ENCODE measurements at regions not wholly inside any gene's neighbourhood (a gene's known extent, or its start where the extent isn't known, plus 50 kb on each side); places are given as distances from the start of the nearest gene placed in this dataset.
A peak's percentile ranks its signal among the peaks of the same experiment; 100 is the strongest.
"Not testable (repeated sequence)": the region's sequence is repeated elsewhere in the genome, so short reads cannot be mapped to it uniquely, and the experiment has no call there.

GRCh38 chr1:185404291-185404690 is 87.2 kb upstream of the IVNS1ABP start:
- no peak for DNase-seq (ENCODE audit: low spot score)

- no peak for DNase-seq (ENCODE audit: low spot score)
These were observed 85.9 kb upstream of the IVNS1ABP start for GRCh38 chr1:185402930-185403329.

DNA sequence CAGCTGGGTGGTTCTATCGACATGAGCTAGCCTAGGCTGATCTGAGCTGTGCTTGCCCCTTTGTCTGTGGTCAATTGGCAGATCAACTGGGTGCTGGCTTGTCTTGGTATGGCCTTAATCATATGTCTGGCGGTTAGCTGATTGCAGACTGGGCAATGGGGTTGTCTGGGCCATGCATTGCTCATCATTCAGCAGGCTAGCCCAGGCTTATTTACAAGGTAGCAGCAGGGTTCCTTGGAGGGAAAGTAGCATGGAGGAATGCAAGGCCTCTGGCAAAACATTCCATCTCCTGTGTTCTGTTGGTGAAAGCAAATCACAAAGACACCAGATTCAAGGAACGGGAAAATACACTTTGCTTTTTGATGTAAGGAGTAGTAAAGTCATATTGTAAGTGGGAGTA is 84.0 kb upstream of the IVNS1ABP start:
- DNase-seq (ENCODE audit: low spot score): no peak

- DNase-seq (ENCODE audit: low spot score): no peak
These were observed 83.0 kb upstream of the IVNS1ABP start for GRCh38 chr1:185400052-185400451.

DNA sequence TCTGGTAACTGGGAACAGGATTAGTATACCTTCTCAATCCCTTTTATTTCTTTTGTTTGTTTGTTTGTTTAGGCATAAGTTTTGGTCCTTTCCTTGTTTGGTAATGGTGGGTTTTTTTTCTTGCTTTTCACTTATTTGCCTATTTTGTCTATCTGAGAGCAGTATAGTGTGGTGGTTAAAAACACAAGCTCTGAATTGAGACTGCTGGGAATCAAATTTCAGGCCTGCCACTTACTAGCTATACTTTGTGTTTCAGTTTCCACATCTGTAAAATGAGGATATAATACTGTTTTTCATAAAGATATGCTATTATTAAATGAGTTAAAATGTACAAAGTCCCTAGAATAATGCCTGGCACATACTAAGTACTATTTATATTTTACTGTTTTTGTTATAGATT is 81.6 kb upstream of the IVNS1ABP start:
- no peak for DNase-seq (ENCODE audit: low spot score)

- no peak for DNase-seq (ENCODE audit: low spot score)
These were observed 81.0 kb upstream of the IVNS1ABP start for GRCh38 chr1:185398022-185398421.

DNA sequence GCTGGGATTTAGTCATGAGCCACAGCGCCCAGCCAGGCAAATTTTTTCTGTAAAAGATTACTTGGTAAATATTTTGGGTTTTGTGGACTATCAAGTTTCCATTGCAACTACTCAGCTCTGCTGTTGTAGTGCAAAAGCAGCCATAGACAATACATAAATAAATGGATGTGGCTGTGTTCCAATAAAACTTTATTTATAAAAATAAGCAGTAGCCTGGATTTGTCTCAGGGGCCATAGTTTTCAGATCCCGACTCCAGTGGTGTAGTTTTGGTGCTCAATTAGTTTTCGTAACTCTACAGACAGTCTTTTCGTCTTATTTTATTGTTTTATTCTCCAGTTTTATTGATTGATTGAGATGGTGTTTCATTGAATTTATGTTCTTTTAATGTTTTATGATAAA is 80.1 kb upstream of the IVNS1ABP start:
- no peak for DNase-seq (ENCODE audit: low spot score)

DNA sequence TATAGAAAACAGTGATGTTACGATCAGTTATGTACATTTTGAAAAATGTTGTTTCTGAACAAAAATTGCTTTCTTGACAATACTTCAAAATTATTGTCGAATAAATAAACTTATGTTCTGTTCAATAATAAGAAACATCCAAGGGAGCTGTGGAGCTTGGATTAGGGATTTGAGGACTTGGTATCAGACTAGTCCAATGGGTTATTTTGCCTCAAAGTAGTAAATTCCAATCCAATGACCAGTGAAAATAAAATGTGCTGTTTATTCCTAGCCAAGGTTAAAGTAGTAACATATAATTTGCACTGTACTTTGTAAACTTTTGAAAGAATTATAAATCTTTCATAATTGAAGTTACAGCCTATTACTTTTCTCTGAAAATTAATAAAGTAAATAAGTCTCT is 79.1 kb upstream of the IVNS1ABP start:
- no peak for DNase-seq (ENCODE audit: low spot score)

- no peak for DNase-seq (ENCODE audit: low spot score)
These were observed 76.8 kb upstream of the IVNS1ABP start for GRCh38 chr1:185393815-185394214.

- no peak for DNase-seq (ENCODE audit: low spot score)
These were observed 76.2 kb upstream of the IVNS1ABP start for GRCh38 chr1:185393205-185393604.

- DNase-seq (ENCODE audit: low spot score): no peak
These were observed 71.8 kb upstream of the IVNS1ABP start for GRCh38 chr1:185388815-185389214.

DNA sequence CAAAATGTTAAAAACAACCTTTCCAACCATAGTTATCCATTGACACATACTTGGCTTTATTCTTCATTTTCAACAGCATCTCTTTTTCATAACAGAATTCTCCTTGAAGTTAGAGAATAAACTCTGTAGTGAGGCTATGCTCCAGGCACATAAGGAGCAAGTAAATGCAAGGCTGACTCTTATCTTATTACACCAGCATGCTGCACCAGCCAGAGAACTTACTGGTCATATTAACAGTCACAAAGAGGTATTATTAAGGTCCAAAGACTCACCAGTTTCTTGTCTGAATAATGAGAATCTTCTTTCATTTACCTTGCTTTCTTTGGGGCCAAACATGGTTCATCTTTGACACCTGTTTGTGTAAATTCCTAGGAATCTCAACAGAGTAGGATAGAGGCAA is 71.3 kb upstream of the IVNS1ABP start:
- DNase-seq (ENCODE audit: low spot score): no peak

GRCh38 chr1:185385991-185386390 is 68.9 kb upstream of the IVNS1ABP start:
- DNase-seq (ENCODE audit: low spot score): no peak

- not testable (repeated sequence) for DNase-seq (ENCODE audit: low spot score)
These were observed 66.8 kb upstream of the IVNS1ABP start for GRCh38 chr1:185383805-185384204.

- no peak for DNase-seq (ENCODE audit: low spot score)
These were observed 60.8 kb upstream of the IVNS1ABP start for GRCh38 chr1:185377831-185378230.

GRCh38 chr1:185376840-185377635 is 60.0 kb upstream of the IVNS1ABP start:
- peak; percentile 65 for DNase-seq (ENCODE audit: low spot score)

GRCh38 chr1:185376288-185376687 is 59.2 kb upstream of the IVNS1ABP start:
- DNase-seq (ENCODE audit: low spot score): no peak

DNA sequence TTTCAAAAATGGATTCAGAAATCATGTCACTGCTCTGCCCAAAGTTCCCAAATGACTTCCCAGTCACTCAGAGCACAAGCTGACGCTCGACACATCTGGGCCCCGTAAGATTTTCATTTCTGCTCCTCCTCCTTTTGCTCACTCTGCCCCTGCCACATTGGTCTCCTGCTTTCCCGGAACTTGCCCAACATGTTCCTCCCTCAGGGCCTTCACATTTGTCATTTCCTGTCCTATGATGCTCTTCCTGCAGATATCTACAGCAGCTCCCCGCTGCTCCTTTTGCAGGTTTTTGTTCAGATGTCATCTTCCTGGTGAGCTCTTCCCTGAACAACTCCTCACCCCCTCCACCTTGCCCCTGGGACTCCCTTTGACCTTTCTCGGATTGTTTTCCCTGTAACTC is 58.5 kb upstream of the IVNS1ABP start:
- DNase-seq (ENCODE audit: low spot score): no peak

DNA sequence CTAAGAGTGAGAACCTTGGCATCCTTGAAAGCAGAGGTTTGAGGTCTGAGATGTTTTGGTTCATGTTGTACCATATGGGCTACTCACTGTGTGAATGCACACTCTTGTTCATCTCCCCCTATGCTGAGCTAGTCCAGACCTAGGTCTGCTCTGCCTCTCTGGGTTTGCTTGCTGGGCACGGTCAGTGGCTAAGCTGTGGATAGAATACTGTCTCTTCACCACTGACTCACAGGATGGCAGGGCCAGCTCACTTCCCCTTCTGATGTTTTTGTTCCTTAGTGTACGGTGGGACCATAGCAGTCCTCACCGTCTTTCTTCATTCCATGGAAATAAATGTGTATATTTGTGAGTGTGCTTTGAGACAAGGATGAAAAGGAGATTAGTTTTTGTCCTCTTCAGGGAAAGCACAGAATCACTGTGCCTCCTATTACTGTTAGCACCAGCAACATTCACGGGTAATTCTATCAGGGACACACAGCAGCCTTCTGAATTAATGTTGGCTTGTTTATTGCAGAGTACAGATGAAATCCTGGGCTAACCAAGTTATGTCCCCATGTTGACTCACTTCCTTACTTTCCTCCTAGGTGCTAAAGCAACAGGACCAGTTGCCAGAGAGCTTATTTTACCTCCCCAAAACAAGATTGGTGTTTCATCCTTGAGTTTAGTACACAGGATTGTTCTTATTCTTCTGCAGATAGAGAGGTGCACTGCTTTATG is 56.9 kb upstream of the IVNS1ABP start:
- peak; percentile 49 for DNase-seq (ENCODE audit: low spot score)

- DNase-seq (ENCODE audit: low spot score): no peak
These were observed 52.7 kb upstream of the IVNS1ABP start for GRCh38 chr1:185369786-185370185.

DNA sequence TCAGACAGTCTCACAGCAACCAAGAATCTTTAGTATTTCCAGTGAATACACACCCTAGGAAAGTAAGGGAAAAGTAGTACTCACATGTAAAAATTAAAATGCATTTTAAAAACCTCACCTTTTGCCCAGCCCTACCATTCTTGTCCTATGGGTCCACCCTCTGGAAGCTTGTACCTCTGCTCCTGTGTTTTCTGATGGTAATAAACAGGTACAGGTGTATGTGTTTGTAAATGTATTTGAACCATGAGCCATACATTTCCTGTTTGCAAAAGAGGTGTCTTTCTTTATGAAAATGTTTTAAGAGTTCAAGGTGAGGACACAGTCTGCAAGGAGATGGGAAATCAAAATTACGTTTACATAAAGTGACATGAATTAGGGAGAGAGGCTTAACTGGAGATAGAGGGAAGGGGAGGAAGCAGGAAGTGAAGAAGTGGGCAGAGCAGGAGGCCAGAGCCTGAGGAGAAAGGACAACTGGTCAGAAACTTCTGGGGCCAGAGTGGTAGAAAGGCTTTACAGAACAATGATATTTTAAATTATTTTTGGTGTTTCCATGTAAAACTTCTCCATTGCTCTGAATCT is 52.0 kb upstream of the IVNS1ABP start:
- DNase-seq (ENCODE audit: low spot score): no peak

DNA sequence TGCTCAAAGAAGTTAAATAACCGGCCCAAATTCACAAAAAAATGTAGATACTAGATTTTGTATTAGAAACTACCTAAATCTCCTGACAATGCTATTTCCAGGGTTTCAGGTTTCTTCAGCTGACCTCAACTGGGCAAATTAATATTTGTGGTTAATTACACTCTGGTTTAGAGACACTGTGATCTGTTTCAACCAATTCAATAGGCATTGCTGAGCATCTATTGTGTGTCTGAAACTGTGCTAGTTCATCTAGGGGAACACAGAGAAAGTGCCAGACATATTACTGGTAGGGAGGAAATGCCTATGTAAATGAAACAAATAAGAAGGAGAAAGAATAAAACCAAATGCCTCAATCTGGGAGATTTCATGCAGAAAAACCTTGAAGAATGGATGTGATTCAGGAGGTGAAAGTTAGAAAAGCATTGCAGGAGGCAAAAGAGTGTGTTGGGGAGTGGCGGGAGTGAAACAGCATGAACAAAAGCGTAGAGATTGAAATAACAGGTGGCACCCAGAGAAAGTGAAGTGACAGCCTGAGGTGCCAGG is 51.3 kb upstream of the IVNS1ABP start:
- no peak for DNase-seq (ENCODE audit: low spot score)

DNA sequence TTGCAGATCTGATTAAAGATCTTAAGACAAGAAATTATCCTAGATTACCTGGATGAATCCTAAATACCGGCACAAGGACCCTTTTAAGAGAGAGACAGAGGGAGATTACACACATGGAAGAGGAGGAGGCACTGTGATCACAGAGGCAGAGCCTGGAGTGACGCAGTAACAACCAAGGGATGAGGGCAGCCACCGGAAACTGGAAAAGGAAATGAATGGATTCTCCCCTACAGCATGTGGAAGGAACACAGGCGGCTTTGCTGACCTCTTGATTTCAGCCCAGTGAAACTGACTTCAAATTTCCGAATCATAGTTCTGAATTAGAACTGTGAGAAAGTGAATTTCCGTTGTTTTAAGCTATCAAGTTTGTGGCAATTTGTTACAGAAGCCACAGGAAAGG is 50.2 kb upstream of the IVNS1ABP start:
- no peak for DNase-seq (ENCODE audit: low spot score)

All from pons (tissue), 1 donor.